ENCODE measurements at regions not wholly inside any gene's neighbourhood (a gene's known extent, or its start where the extent isn't known, plus 50 kb on each side); places are given as distances from the start of the nearest gene placed in this dataset.

- H3K4me3 ChIP-seq (ENCODE audit: low read depth, low read length): no peak overlapping the region
- DNase-seq (ENCODE audit: low read depth, low spot score): no peak
- in situ Hi-C loops (cut with HindIII; ENCODE audit: low sequenced_read_pairs): no loop called here
- TF ChIP-seq CTCF (IDR thresholded peaks at IDR 0.05; ENCODE audit: low read depth, low read length): no peak
Observed at GRCh38 chr13:73549717-73550116, 490.9 kb downstream of the KLF5 start.

GRCh38 chr13:73548449-73548848 lies 489.6 kb downstream of the KLF5 start:
- DNase-seq (ENCODE audit: low read depth, low spot score): no peak
- TF ChIP-seq CTCF (IDR thresholded peaks at IDR 0.05; ENCODE audit: low read depth, low read length): no peak
- H3K4me3 ChIP-seq (ENCODE audit: low read depth, low read length): no peak overlapping the region
- in situ Hi-C loops (cut with HindIII; ENCODE audit: low sequenced_read_pairs): no loop called here

GRCh38 chr13:73547239-73547638 lies 488.4 kb downstream of the KLF5 start:
- in situ Hi-C loops (cut with HindIII; ENCODE audit: low sequenced_read_pairs): no loop called here
- no peak overlapping the region for H3K4me3 ChIP-seq (ENCODE audit: low read depth, low read length)
- peak; percentile 6 for DNase-seq (ENCODE audit: low read depth, low spot score)
- no peak for TF ChIP-seq CTCF (IDR thresholded peaks at IDR 0.05; ENCODE audit: low read depth, low read length)

GRCh38 chr13:73544175-73544574 lies 485.4 kb downstream of the KLF5 start:
- TF ChIP-seq CTCF (IDR thresholded peaks at IDR 0.05; ENCODE audit: low read depth, low read length): no peak
- no peak overlapping the region for H3K4me3 ChIP-seq (ENCODE audit: low read depth, low read length)
- in situ Hi-C loops (cut with HindIII; ENCODE audit: low sequenced_read_pairs): no loop called here
- DNase-seq (ENCODE audit: low read depth, low spot score): no peak

- H3K4me3 ChIP-seq (ENCODE audit: low read depth, low read length): no peak overlapping the region
- no peak for DNase-seq (ENCODE audit: low read depth, low spot score)
- TF ChIP-seq CTCF (IDR thresholded peaks at IDR 0.05; ENCODE audit: low read depth, low read length): no peak
- in situ Hi-C loops (cut with HindIII; ENCODE audit: low sequenced_read_pairs): no loop called here
Observed at GRCh38 chr13:73542446-73542845, 483.6 kb downstream of the KLF5 start.

GRCh38 chr13:73536865-73537264 lies 478.1 kb downstream of the KLF5 start:
- no peak for TF ChIP-seq CTCF (IDR thresholded peaks at IDR 0.05; ENCODE audit: low read depth, low read length)
- in situ Hi-C loops (cut with HindIII; ENCODE audit: low sequenced_read_pairs): no loop called here
- no peak overlapping the region for H3K4me3 ChIP-seq (ENCODE audit: low read depth, low read length)
- no peak for DNase-seq (ENCODE audit: low read depth, low spot score)

GRCh38 chr13:73535341-73535740 lies 476.5 kb downstream of the KLF5 start:
- no peak overlapping the region for H3K4me3 ChIP-seq (ENCODE audit: low read depth, low read length)
- in situ Hi-C loops (cut with HindIII; ENCODE audit: low sequenced_read_pairs): no loop called here
- no peak for DNase-seq (ENCODE audit: low read depth, low spot score)
- TF ChIP-seq CTCF (IDR thresholded peaks at IDR 0.05; ENCODE audit: low read depth, low read length): no peak
